ENCODE measurements at regions not wholly inside any gene's neighbourhood (a gene's known extent, or its start where the extent isn't known, plus 50 kb on each side); places are given as distances from the start of the nearest gene placed in this dataset.

- no peak for DNase-seq (ENCODE audit: low spot score)
Measured at GRCh38 chr5:97728920-97729319, 545.9 kb upstream of the RIOK2 start.

GRCh38 chr5:97729938-97730337 lies 546.9 kb upstream of the RIOK2 start:
- DNase-seq (ENCODE audit: low spot score) = no peak

DNA sequence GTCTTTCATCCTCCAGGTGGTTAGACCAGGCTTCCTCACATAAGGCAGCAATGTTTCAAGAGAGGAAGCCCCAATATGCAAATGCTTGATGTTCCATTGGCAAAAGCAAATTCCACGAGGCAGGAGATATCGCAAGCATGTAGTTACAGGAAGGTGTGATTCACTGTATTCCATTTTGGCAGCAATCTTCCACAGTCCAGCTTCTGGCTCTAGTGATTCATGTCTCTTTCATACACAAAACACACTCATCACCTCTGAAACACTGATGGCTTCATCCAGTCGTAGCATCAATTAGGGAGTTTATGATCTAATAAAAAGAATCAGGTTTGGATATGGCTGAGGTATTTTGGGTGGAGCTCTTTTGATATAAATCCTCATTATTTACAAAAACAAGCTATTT lies 552.2 kb upstream of the RIOK2 start:
- DNase-seq (ENCODE audit: low spot score) = no peak

DNA sequence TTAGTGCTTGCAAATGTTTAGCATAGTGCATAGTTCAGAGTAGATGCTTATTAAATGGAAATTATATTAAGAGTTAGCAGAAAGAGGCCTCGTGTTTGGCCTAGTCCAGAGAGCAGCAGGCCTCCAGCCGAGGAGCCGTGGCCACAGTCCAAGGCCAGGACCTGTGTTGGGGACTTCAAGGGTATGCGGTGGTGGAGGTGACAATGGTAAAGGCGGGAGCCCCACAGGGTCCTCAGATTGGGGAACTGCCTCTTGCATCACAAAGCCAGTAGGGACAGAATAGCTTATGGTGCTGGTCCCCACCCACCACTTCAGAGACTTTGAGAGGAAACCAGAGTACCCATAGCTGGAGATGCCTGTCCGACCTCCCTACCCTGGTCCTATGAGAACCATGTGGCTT lies 554.6 kb upstream of the RIOK2 start:
- DNase-seq (ENCODE audit: low spot score) = no peak

GRCh38 chr5:97745817-97746216 lies 562.8 kb upstream of the RIOK2 start:
- DNase-seq (ENCODE audit: low spot score) = no peak

- no peak for DNase-seq (ENCODE audit: low spot score)
Measured at GRCh38 chr5:97750576-97750975, 567.5 kb upstream of the RIOK2 start.

DNA sequence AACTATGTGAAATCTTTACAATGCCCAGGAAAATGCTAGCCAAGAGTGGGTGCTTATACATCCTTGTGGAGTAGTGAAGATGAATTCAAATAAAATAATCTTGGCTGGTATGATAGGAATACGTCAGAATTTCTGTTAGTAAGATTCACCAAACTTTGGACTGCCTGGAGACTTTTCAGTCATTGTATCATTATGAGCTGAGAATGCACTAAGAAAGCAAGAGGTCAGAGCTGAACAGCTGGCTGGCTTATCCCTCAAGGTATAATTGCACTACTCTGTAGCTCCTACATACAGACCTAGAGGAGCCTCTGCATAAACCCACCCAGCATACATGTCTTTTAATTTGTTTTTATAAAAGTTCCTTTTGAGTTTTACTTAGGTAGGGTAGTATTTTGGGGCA lies 568.5 kb upstream of the RIOK2 start:
- DNase-seq (ENCODE audit: low spot score) = no peak

GRCh38 chr5:97752871-97753270 lies 569.8 kb upstream of the RIOK2 start:
- no peak for DNase-seq (ENCODE audit: low spot score)

- DNase-seq (ENCODE audit: low spot score) = no peak
Measured at GRCh38 chr5:97762483-97762882, 579.4 kb upstream of the RIOK2 start.

- no peak for DNase-seq (ENCODE audit: low spot score)
Measured at GRCh38 chr5:97764700-97765099, 581.7 kb upstream of the RIOK2 start.

GRCh38 chr5:97778451-97778850 lies 595.4 kb upstream of the RIOK2 start:
- DNase-seq (ENCODE audit: low spot score) = no peak

- no peak for DNase-seq (ENCODE audit: low spot score)
Measured at GRCh38 chr5:97788369-97788768, 605.3 kb upstream of the RIOK2 start.

- no peak for DNase-seq (ENCODE audit: low spot score)
Measured at GRCh38 chr5:97797994-97798451, 615.0 kb upstream of the RIOK2 start.

DNA sequence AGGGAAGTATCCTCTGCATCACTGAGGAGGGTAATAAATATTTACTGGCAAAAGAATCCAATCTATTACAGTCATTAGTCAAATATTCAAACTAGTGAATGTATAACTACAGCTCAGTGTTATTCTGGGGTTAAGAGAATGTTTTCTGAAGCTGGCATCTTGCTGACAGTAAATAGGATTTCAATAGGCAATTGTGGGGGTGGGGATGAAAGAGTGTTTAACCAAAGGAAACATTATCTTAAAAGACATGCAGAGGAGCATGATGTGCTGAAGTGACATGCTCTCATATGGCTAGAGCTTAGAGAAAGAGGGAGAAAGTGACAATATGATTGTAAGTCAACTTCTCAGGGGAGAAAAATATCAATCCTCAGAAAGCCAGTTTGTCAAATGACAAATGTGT lies 618.4 kb upstream of the RIOK2 start:
- DNase-seq (ENCODE audit: low spot score) = no peak

DNA sequence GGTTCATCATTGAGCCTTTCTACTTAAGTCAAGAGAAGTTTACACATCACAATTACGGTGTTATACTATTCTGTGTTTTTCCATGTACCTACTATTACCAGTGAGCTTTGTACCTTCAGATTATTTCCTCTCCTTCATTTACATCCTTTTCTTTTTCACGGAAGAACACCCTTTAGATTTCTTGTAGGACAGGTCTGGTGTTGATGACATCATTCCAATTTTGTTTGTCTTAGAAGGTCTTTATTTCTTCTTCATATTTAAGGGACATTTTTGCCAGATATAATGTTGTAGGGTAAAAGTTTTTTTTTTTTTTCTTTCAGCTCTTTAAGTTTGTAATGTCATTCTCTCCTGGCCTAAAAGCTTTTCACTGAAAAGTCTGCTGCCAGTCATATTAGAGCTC lies 637.1 kb upstream of the RIOK2 start:
- DNase-seq (ENCODE audit: low spot score) = no peak

GRCh38 chr5:97832645-97833296 lies 649.7 kb upstream of the RIOK2 start:
- no peak for DNase-seq (ENCODE audit: low spot score)

DNA sequence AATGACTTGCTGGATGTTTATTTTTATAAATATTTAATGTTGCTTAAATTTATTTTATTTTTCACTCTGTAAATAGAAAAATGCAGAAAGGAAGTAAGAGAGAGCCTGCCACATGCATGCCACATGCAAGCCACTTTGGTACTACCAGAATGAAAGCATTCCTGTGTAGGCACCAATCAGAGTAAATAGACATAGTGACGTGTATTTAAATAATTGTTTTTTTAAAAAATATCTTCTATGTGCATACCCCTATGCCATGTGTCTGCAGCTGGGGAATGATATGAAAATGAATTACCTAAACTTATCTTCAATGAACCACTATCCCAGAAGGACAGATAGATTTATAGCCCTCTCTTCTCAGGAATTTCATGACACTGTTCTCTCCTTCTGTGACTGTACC lies 651.5 kb upstream of the RIOK2 start:
- DNase-seq (ENCODE audit: low spot score) = no peak

GRCh38 chr5:97835112-97835511 lies 652.1 kb upstream of the RIOK2 start:
- DNase-seq (ENCODE audit: low spot score) = no peak

- DNase-seq (ENCODE audit: low spot score) = no peak
Measured at GRCh38 chr5:97836816-97837215, 653.8 kb upstream of the RIOK2 start.

- DNase-seq (ENCODE audit: low spot score) = no peak
Measured at GRCh38 chr5:97838214-97838613, 655.2 kb upstream of the RIOK2 start.

- DNase-seq (ENCODE audit: low spot score) = no peak
Measured at GRCh38 chr5:97839341-97840086, 656.5 kb upstream of the RIOK2 start.

GRCh38 chr5:97840643-97841042 lies 657.6 kb upstream of the RIOK2 start:
- DNase-seq (ENCODE audit: low spot score) = no peak

- no peak for DNase-seq (ENCODE audit: low spot score)
Measured at GRCh38 chr5:97842687-97843086, 659.6 kb upstream of the RIOK2 start.

GRCh38 chr5:97844797-97845196 lies 661.8 kb upstream of the RIOK2 start:
- no peak for DNase-seq (ENCODE audit: low spot score)
